ENCODE measurements at regions not wholly inside any gene's neighbourhood (a gene's known extent, or its start where the extent isn't known, plus 50 kb on each side); places are given as distances from the start of the nearest gene placed in this dataset.
A peak's percentile ranks its signal among the peaks of the same experiment; 100 is the strongest.
"Not testable (repeated sequence)": the region's sequence is repeated elsewhere in the genome, so short reads cannot be mapped to it uniquely, and the experiment has no call there.

- H3K4me1 Mint-ChIP-seq (ENCODE audit: low read depth): peaks cover 5% of the 10 kb centered on the region
- no peaks in the 10 kb centered on the region for H3K27me3 Mint-ChIP-seq
- H3K9me3 Mint-ChIP-seq (ENCODE audit: low read depth): no peaks in the 10 kb centered on the region
- TF ChIP-seq CTCF (IDR thresholded peaks at IDR 0.05; ENCODE audit: unreplicated experiment): no peak
- no peak overlapping the region for H3K4me3 Mint-ChIP-seq (ENCODE audit: low read depth)
- no peak for DNase-seq (ENCODE audit: low spot score, unreplicated experiment)
- H3K36me3 Mint-ChIP-seq (ENCODE audit: insufficient read depth): no peaks in the 10 kb centered on the region
- no peak overlapping the region for H3K27ac Mint-ChIP-seq
Observed at GRCh38 chr1:104636581-104636980, 886.9 kb downstream of the AMY1C start.

GRCh38 chr1:104646233-104646632 lies 896.5 kb downstream of the AMY1C start:
- DNase-seq (ENCODE audit: low spot score, unreplicated experiment): no peak
- Mint-ChIP-seq H3K27ac (no peak overlapping the region), H3K36me3 (ENCODE audit: insufficient read depth) (no peaks in the 10 kb centered on the region), H3K27me3 (no peaks in the 10 kb centered on the region), H3K4me3 (ENCODE audit: low read depth) (no peak overlapping the region), H3K9me3 (ENCODE audit: low read depth) (no peaks in the 10 kb centered on the region), H3K4me1 (ENCODE audit: low read depth) (peaks cover 13% of the 10 kb centered on the region)
- TF ChIP-seq CTCF (IDR thresholded peaks at IDR 0.05; ENCODE audit: unreplicated experiment): no peak

- H3K4me3 Mint-ChIP-seq (ENCODE audit: low read depth): no peak overlapping the region
- H3K9me3 Mint-ChIP-seq (ENCODE audit: low read depth): no peaks in the 10 kb centered on the region
- no peak overlapping the region for H3K27ac Mint-ChIP-seq
- TF ChIP-seq CTCF (IDR thresholded peaks at IDR 0.05; ENCODE audit: unreplicated experiment): peak; percentile 57
- peaks cover 16% of the 10 kb centered on the region for H3K4me1 Mint-ChIP-seq (ENCODE audit: low read depth)
- no peak for DNase-seq (ENCODE audit: low spot score, unreplicated experiment)
- no peaks in the 10 kb centered on the region for H3K27me3 Mint-ChIP-seq
- H3K36me3 Mint-ChIP-seq (ENCODE audit: insufficient read depth): no peaks in the 10 kb centered on the region
Observed at GRCh38 chr1:104648269-104648691, 898.6 kb downstream of the AMY1C start.

GRCh38 chr1:104664374-104664773 lies 914.7 kb downstream of the AMY1C start:
- H3K27ac Mint-ChIP-seq; H3K4me1 Mint-ChIP-seq (ENCODE audit: low read depth); H3K36me3 Mint-ChIP-seq (ENCODE audit: insufficient read depth); H3K9me3 Mint-ChIP-seq (ENCODE audit: low read depth); DNase-seq (ENCODE audit: low spot score, unreplicated experiment); H3K27me3 Mint-ChIP-seq: not testable (repeated sequence)
- peak overlapping the region; percentile 24 for H3K4me3 Mint-ChIP-seq (ENCODE audit: low read depth)

GRCh38 chr1:104665300-104665699 lies 915.6 kb downstream of the AMY1C start:
- TF ChIP-seq CTCF (IDR thresholded peaks at IDR 0.05; ENCODE audit: unreplicated experiment): no peak
- Mint-ChIP-seq H3K4me3 (ENCODE audit: low read depth) (no peak overlapping the region), H3K27me3 (no peaks in the 10 kb centered on the region), H3K36me3 (ENCODE audit: insufficient read depth) (peaks cover 2% of the 10 kb centered on the region), H3K4me1 (ENCODE audit: low read depth) (no peaks in the 10 kb centered on the region), H3K27ac (no peak overlapping the region), H3K9me3 (ENCODE audit: low read depth) (peaks cover 8% of the 10 kb centered on the region)
- no peak for DNase-seq (ENCODE audit: low spot score, unreplicated experiment)

- Mint-ChIP-seq H3K36me3 (ENCODE audit: insufficient read depth) (no peaks in the 10 kb centered on the region), H3K4me1 (ENCODE audit: low read depth) (peaks cover 7% of the 10 kb centered on the region), H3K27me3 (no peaks in the 10 kb centered on the region), H3K27ac (peak overlapping the region; percentile 79), H3K9me3 (ENCODE audit: low read depth) (no peaks in the 10 kb centered on the region), H3K4me3 (ENCODE audit: low read depth) (no peak overlapping the region)
- TF ChIP-seq CTCF (IDR thresholded peaks at IDR 0.05; ENCODE audit: unreplicated experiment): no peak
- DNase-seq (ENCODE audit: low spot score, unreplicated experiment): no peak
Observed at GRCh38 chr1:104671684-104672353, 922.1 kb downstream of the AMY1C start.

Measured in progenitor cell of endocrine pancreas (in vitro differentiated cells).